Karpas-422 (cell line): ENCODE measurements at regions not wholly inside any gene's neighbourhood (a gene's known extent, or its start where the extent isn't known, plus 50 kb on each side); places are given as distances from the start of the nearest gene placed in this dataset.

Experiments
- DNase-seq: peaks from one replicate; pipeline ENCODE4 v3.0.0-alpha.2; 2015
- H2AFZ ChIP-seq: fragments of 200-600 bp; sonication (generic); 2 replicates; pipeline ENCODE4 v1.6.1; 2014; ENCODE audit warnings: antibody characterized with exemption, low read length, mixed read lengths
- H3K27ac ChIP-seq: fragments of 200-600 bp; sonication (generic); 2 replicates; pipeline ENCODE4 v1.5.1; 2014; ENCODE audit warnings: mild to moderate bottlenecking, low read length, moderate library complexity
- H3K27me3 ChIP-seq: fragments of 200-600 bp; sonication (generic); 2 replicates; pipeline ENCODE4 v1.6.1; 2014; ENCODE audit warnings: low read length, mixed read lengths
- H3K36me3 ChIP-seq: fragments of 200-600 bp; sonication (generic); 2 replicates; pipeline ENCODE4 v1.6.1; 2014; ENCODE audit warnings: low read length, mixed read lengths; ENCODE audit not compliant: insufficient read depth
- H3K4me1 ChIP-seq: fragments of 200-600 bp; sonication (generic); 2 replicates; pipeline ENCODE4 v1.6.1; 2014; ENCODE audit warnings: mild to moderate bottlenecking, low read length, mixed read lengths
- H3K4me2 ChIP-seq: fragments of 200-600 bp; sonication (generic); 2 replicates; pipeline ENCODE4 v1.6.1; 2014; ENCODE audit warnings: low read length, low read depth, mild to moderate bottlenecking; ENCODE audit not compliant: poor library complexity, severe bottlenecking
- H3K4me3 ChIP-seq: fragments of 200-600 bp; sonication (generic); 2 replicates; pipeline ENCODE4 v1.5.1; 2014; ENCODE audit warnings: mild to moderate bottlenecking, antibody characterized with exemption, low read length, mixed read lengths
- H3K79me2 ChIP-seq: fragments of 200-600 bp; sonication (generic); 2 replicates; pipeline ENCODE4 v1.6.1; 2014; ENCODE audit warnings: mild to moderate bottlenecking, low read length, mixed read lengths
- H3K9ac ChIP-seq: fragments of 200-600 bp; sonication (generic); 2 replicates; pipeline ENCODE4 v1.6.0; 2014; ENCODE audit warnings: low read length
- H3K9me2 ChIP-seq: fragments of 200-600 bp; sonication (generic), shearing (Covaris generic); replicated peaks from 2 replicates; pipeline ENCODE4 v1.6.0; 2014; ENCODE audit warnings: mild to moderate bottlenecking, low read length, moderate library complexity; ENCODE audit not compliant: insufficient read depth
- H3K9me3 ChIP-seq: fragments of 300-700, 200-600 bp; sonication (generic); 2 replicates; pipeline ENCODE4 v1.6.1; 2014; ENCODE audit warnings: low read length, mixed read lengths
- H4K20me1 ChIP-seq: fragments of 200-600 bp; sonication (generic); 2 replicates; pipeline ENCODE4 v1.6.1; 2014; ENCODE audit warnings: mild to moderate bottlenecking, antibody characterized with exemption, low read length, low read depth; ENCODE audit not compliant: insufficient read depth

DNA sequence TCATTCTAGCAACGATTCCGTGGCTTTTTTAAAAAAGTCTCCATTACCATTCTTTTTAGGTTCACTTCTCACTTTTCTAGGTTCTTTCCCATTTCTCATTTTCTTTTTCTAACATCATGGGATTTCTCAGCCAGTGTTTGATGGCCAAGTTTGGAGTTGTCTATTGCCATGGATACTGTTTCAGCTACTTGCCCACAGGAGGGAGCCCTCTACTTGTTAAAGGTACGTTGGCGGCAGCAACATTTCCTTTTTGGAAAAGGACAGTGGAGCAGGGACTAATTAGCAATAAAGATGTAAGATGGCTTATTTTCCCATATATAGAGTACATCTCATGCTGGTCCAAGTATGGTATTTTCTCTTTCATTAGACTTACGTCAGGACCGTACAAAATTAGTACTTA lies 2257.5 kb upstream of the C9orf72 start:
- Histone ChIP-seq H3K36me3 (no peaks in the 10 kb centered on the region), H4K20me1 (no peaks in the 10 kb centered on the region), H3K9ac (no peak overlapping the region), H3K4me3 (no peak overlapping the region), H3K9me2 (no peaks in the 10 kb centered on the region), H3K9me3 (peaks cover 18% of the 10 kb centered on the region), H3K27me3 (no peaks in the 10 kb centered on the region), H2AFZ (no peak overlapping the region), H3K4me1 (no peaks in the 10 kb centered on the region), H3K27ac (no peak overlapping the region), H3K79me2 (no peaks in the 10 kb centered on the region), H3K4me2 (no peak overlapping the region)
- DNase-seq = no peak

DNA sequence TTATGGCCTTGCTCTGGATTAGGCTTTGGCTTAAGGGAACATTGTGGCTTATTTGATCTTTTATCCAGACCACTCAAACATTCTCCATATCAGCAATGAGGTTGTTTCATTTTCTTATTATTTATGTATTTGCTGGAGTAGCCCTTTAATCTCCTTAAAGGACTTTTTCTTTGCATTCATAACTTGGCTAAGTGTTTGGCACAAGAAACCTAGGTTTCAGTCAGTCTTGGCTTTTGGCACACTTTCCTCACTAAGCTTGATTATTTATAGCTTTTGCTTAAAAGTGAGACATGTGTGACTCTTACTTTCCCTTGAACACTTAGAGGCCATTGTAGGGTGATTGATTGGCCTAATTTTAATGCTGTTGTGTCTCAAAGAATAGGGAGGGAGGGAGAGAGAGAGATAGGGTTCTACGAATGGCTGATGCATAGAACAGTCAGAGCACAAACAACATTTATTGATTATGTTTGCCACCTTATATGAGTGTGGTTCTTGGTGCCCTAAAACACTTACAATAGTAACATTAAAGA lies 2265.3 kb upstream of the C9orf72 start:
- H3K36me3 ChIP-seq = no peaks in the 10 kb centered on the region
- no peak overlapping the region for H3K9ac ChIP-seq
- H3K4me3 ChIP-seq = no peak overlapping the region

DNA sequence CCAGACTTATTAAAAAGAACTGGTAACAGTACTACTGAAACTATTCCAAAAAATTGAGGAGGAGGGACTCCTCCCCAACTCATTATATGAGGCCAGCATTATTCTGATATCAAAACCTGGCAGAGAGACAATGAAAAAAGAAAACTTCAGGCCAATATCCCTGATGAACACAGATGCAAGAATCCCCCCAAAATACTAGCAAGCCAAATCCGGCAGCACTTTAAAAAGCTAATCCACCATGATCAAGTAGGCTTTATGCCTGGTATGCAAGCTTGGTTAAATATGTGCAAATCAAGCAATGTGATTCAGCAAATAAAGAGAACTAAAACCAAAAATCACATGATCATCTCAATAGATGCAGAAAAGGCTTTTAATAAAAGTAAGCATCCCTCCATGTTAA lies 2271.0 kb upstream of the C9orf72 start:
- H3K79me2 ChIP-seq = no peaks in the 10 kb centered on the region
- H3K27me3 ChIP-seq = no peaks in the 10 kb centered on the region
- no peak overlapping the region for H3K4me2 ChIP-seq
- H3K9me2 ChIP-seq = no peaks in the 10 kb centered on the region
- peaks cover 34% of the 10 kb centered on the region for H3K9me3 ChIP-seq
- no peak overlapping the region for H2AFZ ChIP-seq
- H4K20me1 ChIP-seq = no peaks in the 10 kb centered on the region
- no peak overlapping the region for H3K9ac ChIP-seq
- H3K27ac ChIP-seq = no peak overlapping the region
- H3K4me1 ChIP-seq = no peaks in the 10 kb centered on the region
- H3K36me3 ChIP-seq = no peaks in the 10 kb centered on the region
- DNase-seq = no peak
- H3K4me3 ChIP-seq = no peak overlapping the region

More for the DNA sequence above, 2265.3 kb upstream of the C9orf72 start:
- H3K79me2 ChIP-seq = no peaks in the 10 kb centered on the region
- no peaks in the 10 kb centered on the region for H4K20me1 ChIP-seq
- H3K4me1 ChIP-seq = no peaks in the 10 kb centered on the region
- H3K9me3 ChIP-seq = peaks cover 24% of the 10 kb centered on the region
- H3K9me2 ChIP-seq = no peaks in the 10 kb centered on the region
- H3K4me2 ChIP-seq = no peak overlapping the region
- no peak overlapping the region for H2AFZ ChIP-seq
- no peak for DNase-seq
- H3K27ac ChIP-seq = no peak overlapping the region
- H3K27me3 ChIP-seq = no peaks in the 10 kb centered on the region

- Histone ChIP-seq H4K20me1 (no peaks in the 10 kb centered on the region), H3K4me3 (no peak overlapping the region), H3K9ac (no peak overlapping the region), H3K27ac (no peak overlapping the region), H3K9me3 (peaks cover 36% of the 10 kb centered on the region; the same call in 1 of the 2 replicates), H2AFZ (no peak overlapping the region), H3K4me2 (no peak overlapping the region), H3K9me2 (no peaks in the 10 kb centered on the region), H3K36me3 (no peaks in the 10 kb centered on the region), H3K4me1 (no peaks in the 10 kb centered on the region), H3K79me2 (no peaks in the 10 kb centered on the region), H3K27me3 (no peaks in the 10 kb centered on the region)
- DNase-seq = no peak
Observed at GRCh38 chr9:29850664-29851063, 2277.4 kb upstream of the C9orf72 start.

- Histone ChIP-seq H3K9ac (no peak overlapping the region), H3K79me2 (no peaks in the 10 kb centered on the region), H3K27me3 (no peaks in the 10 kb centered on the region), H3K4me3 (no peak overlapping the region), H4K20me1 (no peaks in the 10 kb centered on the region), H3K9me2 (no peaks in the 10 kb centered on the region), H3K4me2 (no peak overlapping the region), H2AFZ (no peak overlapping the region), H3K4me1 (no peaks in the 10 kb centered on the region), H3K9me3 (peaks cover 17% of the 10 kb centered on the region), H3K36me3 (no peaks in the 10 kb centered on the region), H3K27ac (no peak overlapping the region)
- no peak for DNase-seq
Observed at GRCh38 chr9:29861803-29862202, 2288.5 kb upstream of the C9orf72 start.

DNA sequence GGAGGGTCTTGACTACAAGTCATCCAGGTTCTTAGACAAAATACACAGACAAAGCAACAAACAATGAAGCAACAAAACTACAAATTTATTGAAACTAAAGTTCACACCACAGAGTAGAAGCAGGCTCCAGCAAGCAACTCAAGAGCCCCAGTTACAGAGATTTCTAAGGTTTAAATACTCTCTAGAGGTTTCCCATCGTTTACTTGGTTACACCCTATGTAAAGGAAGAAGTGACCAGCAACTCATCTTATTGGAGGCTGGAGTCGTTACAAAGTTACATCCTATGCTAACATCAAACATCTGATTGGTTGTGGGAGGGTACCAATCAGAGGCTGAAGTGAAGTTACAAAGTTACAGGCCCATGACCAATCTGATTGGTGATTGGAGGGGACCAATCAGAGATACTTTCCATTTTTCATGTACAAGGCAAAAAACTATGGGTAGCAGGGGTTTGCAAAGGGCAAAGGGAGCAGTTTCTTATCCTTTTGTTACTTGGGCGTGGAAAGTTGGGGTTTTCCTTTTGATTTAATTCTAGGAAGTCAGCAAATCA lies 2292.6 kb upstream of the C9orf72 start:
- Histone ChIP-seq H3K9me3 (peaks cover 5% of the 10 kb centered on the region), H3K27ac (no peak overlapping the region), H3K4me3 (no peak overlapping the region), H3K4me1 (no peaks in the 10 kb centered on the region), H2AFZ (no peak overlapping the region), H3K9me2 (no peaks in the 10 kb centered on the region), H3K36me3 (no peaks in the 10 kb centered on the region), H3K4me2 (no peak overlapping the region), H3K9ac (no peak overlapping the region), H4K20me1 (no peaks in the 10 kb centered on the region), H3K79me2 (no peaks in the 10 kb centered on the region), H3K27me3 (no peaks in the 10 kb centered on the region)
- no peak for DNase-seq

GRCh38 chr9:29866556-29866955 lies 2293.3 kb upstream of the C9orf72 start:
- DNase-seq = no peak
- Histone ChIP-seq H3K4me2 (no peak overlapping the region), H3K9me2 (no peaks in the 10 kb centered on the region), H3K9me3 (peaks cover 5% of the 10 kb centered on the region), H3K4me3 (no peak overlapping the region), H2AFZ (no peak overlapping the region), H3K9ac (no peak overlapping the region), H4K20me1 (no peaks in the 10 kb centered on the region), H3K27me3 (no peaks in the 10 kb centered on the region), H3K36me3 (no peaks in the 10 kb centered on the region), H3K4me1 (no peaks in the 10 kb centered on the region), H3K27ac (no peak overlapping the region), H3K79me2 (no peaks in the 10 kb centered on the region)

DNA sequence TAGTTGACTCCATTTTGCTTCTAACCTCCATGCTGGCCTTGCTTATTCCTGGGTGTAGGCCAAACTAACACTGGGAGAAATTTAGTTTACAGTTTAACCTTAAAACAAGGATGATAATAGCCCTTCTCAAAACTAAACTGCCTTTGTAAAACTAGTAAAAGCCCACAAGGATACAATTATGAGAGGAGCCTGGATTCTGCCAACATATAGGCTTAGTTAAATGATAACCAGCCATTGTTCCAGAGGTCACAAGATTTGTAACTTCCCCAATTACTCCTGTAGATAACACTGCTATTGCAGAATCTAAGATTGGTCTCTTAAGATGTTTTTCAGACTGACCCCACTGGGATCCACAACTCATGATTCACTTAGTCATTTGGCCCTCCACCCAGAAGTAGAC lies 2300.3 kb upstream of the C9orf72 start:
- no peaks in the 10 kb centered on the region for H3K79me2 ChIP-seq
- H3K36me3 ChIP-seq = no peaks in the 10 kb centered on the region
- no peak overlapping the region for H3K9ac ChIP-seq
- H3K9me3 ChIP-seq = peaks cover 10% of the 10 kb centered on the region
- no peak overlapping the region for H3K4me3 ChIP-seq
- H2AFZ ChIP-seq = no peak overlapping the region
- H3K4me1 ChIP-seq = no peaks in the 10 kb centered on the region
- H3K27me3 ChIP-seq = no peaks in the 10 kb centered on the region
- no peaks in the 10 kb centered on the region for H4K20me1 ChIP-seq
- no peaks in the 10 kb centered on the region for H3K9me2 ChIP-seq
- no peak overlapping the region for H3K27ac ChIP-seq
- H3K4me2 ChIP-seq = no peak overlapping the region
- no peak for DNase-seq
